BLaER1 treated with 17β-estradiol and CSF1 and Interleukin-3, amounts not matched to agents 10 nM and 100 nM (cell line): ENCODE measurements at regions not wholly inside any gene's neighbourhood (a gene's known extent, or its start where the extent isn't known, plus 50 kb on each side); places are given as distances from the start of the nearest gene placed in this dataset.
"Not testable (repeated sequence)": the region's sequence is repeated elsewhere in the genome, so short reads cannot be mapped to it uniquely, and the experiment has no call there.

Source experiments
- H3K27ac ChIP-seq, 11 experiments: shearing (Covaris generic); formaldehyde crosslinking; 2 replicates each; pipeline ENCODE4 v1.8.1; 2022
- H3K27me3 ChIP-seq, 11 experiments: shearing (Covaris generic); formaldehyde crosslinking; 2 replicates each; pipeline ENCODE4 v1.8.1; 2022
- H3K36me3 ChIP-seq, 11 experiments: shearing (Covaris generic); formaldehyde crosslinking; 2 replicates each; pipeline ENCODE4 v1.8.1; 2022
- H3K4me1 ChIP-seq, 10 experiments: shearing (Covaris generic); formaldehyde crosslinking; 2 replicates each; pipeline ENCODE4 v1.8.1; 2022
- H3K4me2 ChIP-seq, 11 experiments: shearing (Covaris generic); formaldehyde crosslinking; 2 replicates each; pipeline ENCODE4 v1.8.1; 2022
- H3K4me3 ChIP-seq, 10 experiments: shearing (Covaris generic); formaldehyde crosslinking; 2 replicates each; pipeline ENCODE4 v1.8.1; 2022
- H3K9ac ChIP-seq, 11 experiments: shearing (Covaris generic); formaldehyde crosslinking; 2 replicates each; pipeline ENCODE4 v1.8.1; 2022
- H3K9me3 ChIP-seq, 11 experiments: shearing (Covaris generic); formaldehyde crosslinking; replicated peaks in 1 of 11; 2 replicates each; pipeline ENCODE4 v1.8.1; 2022
- H4K20me1 ChIP-seq, 11 experiments: shearing (Covaris generic); formaldehyde crosslinking; 2 replicates each; pipeline ENCODE4 v1.8.1; 2022
- Cebpa-rat ChIP-seq, 11 experiments: shearing (Covaris generic); IDR thresholded peaks; 2 replicates each; pipeline ENCODE4 v1.8.1; 2022

GRCh38 chr5:19210886-19211285 lies 777.1 kb downstream of the CDH18 start:
- Histone ChIP-seq H3K4me2 (no peak overlapping the region), H3K4me3 (no peak overlapping the region), H3K9me3 (no peaks in the 10 kb centered on the region), H3K27me3 (no peaks in the 10 kb centered on the region), H4K20me1 (no peaks in the 10 kb centered on the region), H3K4me1 (no peaks in the 10 kb centered on the region), H3K27ac (no peak overlapping the region), H3K36me3 (no peaks in the 10 kb centered on the region), H3K9ac (no peak overlapping the region)
- no peak for TF ChIP-seq Cebpa-rat (IDR thresholded peaks at IDR 0.05)

- no peak for TF ChIP-seq Cebpa-rat (IDR thresholded peaks at IDR 0.05)
- Histone ChIP-seq H3K36me3 (no peaks in the 10 kb centered on the region), H3K9me3 (no peaks in the 10 kb centered on the region), H4K20me1 (no peaks in the 10 kb centered on the region), H3K27ac (no peak overlapping the region), H3K4me1 (no peaks in the 10 kb centered on the region), H3K4me3 (no peak overlapping the region), H3K27me3 (no peaks in the 10 kb centered on the region), H3K4me2 (no peak overlapping the region), H3K9ac (no peak overlapping the region)
Measured at GRCh38 chr5:19229179-19229835, 758.7 kb downstream of the CDH18 start.

- Histone ChIP-seq H3K4me2 (no peak overlapping the region), H3K27me3 (no peaks in the 10 kb centered on the region), H3K4me3 (no peak overlapping the region), H3K9me3 (no peaks in the 10 kb centered on the region), H4K20me1 (no peaks in the 10 kb centered on the region), H3K36me3 (no peaks in the 10 kb centered on the region), H3K4me1 (no peaks in the 10 kb centered on the region), H3K27ac (no peak overlapping the region), H3K9ac (no peak overlapping the region)
- TF ChIP-seq Cebpa-rat (IDR thresholded peaks at IDR 0.05) = no peak
Measured at GRCh38 chr5:19233573-19233972, 754.4 kb downstream of the CDH18 start.

GRCh38 chr5:19235101-19235584 lies 752.9 kb downstream of the CDH18 start:
- H3K9ac ChIP-seq = no peak overlapping the region
- TF ChIP-seq Cebpa-rat (IDR thresholded peaks at IDR 0.05) = no peak
- H4K20me1 ChIP-seq = no peaks in the 10 kb centered on the region
- H3K36me3 ChIP-seq = no peaks in the 10 kb centered on the region
- no peak overlapping the region for H3K4me3 ChIP-seq
- no peaks in the 10 kb centered on the region for H3K27me3 ChIP-seq
- H3K4me1 ChIP-seq = no peaks in the 10 kb centered on the region
- no peak overlapping the region for H3K27ac ChIP-seq
- no peak overlapping the region for H3K4me2 ChIP-seq
- no peaks in the 10 kb centered on the region for H3K9me3 ChIP-seq

- TF ChIP-seq Cebpa-rat (IDR thresholded peaks at IDR 0.05) = no peak
- no peaks in the 10 kb centered on the region for H4K20me1 ChIP-seq
- no peaks in the 10 kb centered on the region for H3K36me3 ChIP-seq
- no peak overlapping the region for H3K4me3 ChIP-seq
- no peak overlapping the region for H3K4me2 ChIP-seq
- H3K4me1 ChIP-seq = no peaks in the 10 kb centered on the region
- H3K9ac ChIP-seq = no peak overlapping the region
- H3K27ac ChIP-seq = no peak overlapping the region
- no peaks in the 10 kb centered on the region for H3K9me3 ChIP-seq
- H3K27me3 ChIP-seq = no peaks in the 10 kb centered on the region
Measured at GRCh38 chr5:19240170-19240569, 747.8 kb downstream of the CDH18 start.

- H4K20me1 ChIP-seq = no peaks in the 10 kb centered on the region
- H3K27me3 ChIP-seq = no peaks in the 10 kb centered on the region
- no peak overlapping the region for H3K9ac ChIP-seq
- H3K4me3 ChIP-seq = no peak overlapping the region
- no peak overlapping the region for H3K4me2 ChIP-seq
- TF ChIP-seq Cebpa-rat (IDR thresholded peaks at IDR 0.05) = no peak
- no peaks in the 10 kb centered on the region for H3K36me3 ChIP-seq
- no peaks in the 10 kb centered on the region for H3K4me1 ChIP-seq
- no peak overlapping the region for H3K27ac ChIP-seq
- H3K9me3 ChIP-seq = no peaks in the 10 kb centered on the region
Measured at GRCh38 chr5:19241690-19242089, 746.3 kb downstream of the CDH18 start.

GRCh38 chr5:19246191-19246590 lies 741.8 kb downstream of the CDH18 start:
- not testable (repeated sequence) for H4K20me1 ChIP-seq, H3K27ac ChIP-seq, H3K9me3 ChIP-seq, H3K9ac ChIP-seq, H3K4me1 ChIP-seq, H3K36me3 ChIP-seq, H3K27me3 ChIP-seq, H3K4me2 ChIP-seq, H3K4me3 ChIP-seq

GRCh38 chr5:19247302-19247701 lies 740.7 kb downstream of the CDH18 start:
- Histone ChIP-seq H3K9me3 (no peaks in the 10 kb centered on the region), H4K20me1 (no peaks in the 10 kb centered on the region), H3K4me1 (no peaks in the 10 kb centered on the region), H3K27ac (no peak overlapping the region), H3K36me3 (no peaks in the 10 kb centered on the region), H3K4me2 (no peak overlapping the region), H3K4me3 (no peak overlapping the region), H3K27me3 (no peaks in the 10 kb centered on the region), H3K9ac (no peak overlapping the region)
- no peak for TF ChIP-seq Cebpa-rat (IDR thresholded peaks at IDR 0.05)

GRCh38 chr5:19256036-19256435 lies 732.0 kb downstream of the CDH18 start:
- H3K9me3 ChIP-seq = 0 out of 22 replicates have a peak, but pooled peaks cover 0 to 6% (median 0%) of the 10 kb centered on the region in 11 experiments
- no peaks in the 10 kb centered on the region for H3K36me3 ChIP-seq
- no peak overlapping the region for H3K27ac ChIP-seq
- H3K9ac ChIP-seq = no peak overlapping the region
- no peaks in the 10 kb centered on the region for H3K27me3 ChIP-seq
- no peaks in the 10 kb centered on the region for H3K4me1 ChIP-seq
- no peak overlapping the region for H3K4me3 ChIP-seq
- no peak for TF ChIP-seq Cebpa-rat (IDR thresholded peaks at IDR 0.05)
- no peaks in the 10 kb centered on the region for H4K20me1 ChIP-seq
- no peak overlapping the region for H3K4me2 ChIP-seq

- H3K9me3 ChIP-seq = peaks cover 0 to 6% (median 0%) of the 10 kb centered on the region in 11 experiments; a peak in 1 of 22 replicates
- H3K4me2 ChIP-seq = no peak overlapping the region
- TF ChIP-seq Cebpa-rat (IDR thresholded peaks at IDR 0.05) = no peak
- H3K27me3 ChIP-seq = no peaks in the 10 kb centered on the region
- no peaks in the 10 kb centered on the region for H4K20me1 ChIP-seq
- no peak overlapping the region for H3K4me3 ChIP-seq
- H3K36me3 ChIP-seq = no peaks in the 10 kb centered on the region
- no peaks in the 10 kb centered on the region for H3K4me1 ChIP-seq
- H3K9ac ChIP-seq = no peak overlapping the region
- no peak overlapping the region for H3K27ac ChIP-seq
Measured at GRCh38 chr5:19258686-19259085, 729.3 kb downstream of the CDH18 start.
